ENCODE measurements at regions not wholly inside any gene's neighbourhood (a gene's known extent, or its start where the extent isn't known, plus 50 kb on each side); places are given as distances from the start of the nearest gene placed in this dataset.

GRCh38 chr18:42305869-42306593 is 351.0 kb downstream of the PIK3C3 start:
- TF ChIP-seq, protein P1, sequence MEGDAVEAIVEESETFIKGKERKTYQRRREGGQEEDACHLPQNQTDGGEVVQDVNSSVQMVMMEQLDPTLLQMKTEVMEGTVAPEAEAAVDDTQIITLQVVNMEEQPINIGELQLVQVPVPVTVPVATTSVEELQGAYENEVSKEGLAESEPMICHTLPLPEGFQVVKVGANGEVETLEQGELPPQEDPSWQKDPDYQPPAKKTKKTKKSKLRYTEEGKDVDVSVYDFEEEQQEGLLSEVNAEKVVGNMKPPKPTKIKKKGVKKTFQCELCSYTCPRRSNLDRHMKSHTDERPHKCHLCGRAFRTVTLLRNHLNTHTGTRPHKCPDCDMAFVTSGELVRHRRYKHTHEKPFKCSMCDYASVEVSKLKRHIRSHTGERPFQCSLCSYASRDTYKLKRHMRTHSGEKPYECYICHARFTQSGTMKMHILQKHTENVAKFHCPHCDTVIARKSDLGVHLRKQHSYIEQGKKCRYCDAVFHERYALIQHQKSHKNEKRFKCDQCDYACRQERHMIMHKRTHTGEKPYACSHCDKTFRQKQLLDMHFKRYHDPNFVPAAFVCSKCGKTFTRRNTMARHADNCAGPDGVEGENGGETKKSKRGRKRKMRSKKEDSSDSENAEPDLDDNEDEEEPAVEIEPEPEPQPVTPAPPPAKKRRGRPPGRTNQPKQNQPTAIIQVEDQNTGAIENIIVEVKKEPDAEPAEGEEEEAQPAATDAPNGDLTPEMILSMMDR (conservative IDR thresholded peaks at IDR 0.05): no peak
- no peak for TF ChIP-seq EZH2 (IDR thresholded peaks at IDR 0.05; ENCODE audit: low read depth)
